ENCODE measurements at regions not wholly inside any gene's neighbourhood (a gene's known extent, or its start where the extent isn't known, plus 50 kb on each side); places are given as distances from the start of the nearest gene placed in this dataset.

GRCh38 chr3:187903697-187904096 is 158.4 kb upstream of the BCL6 start:
- DNase-seq: no peak

- no peak for DNase-seq
Observed at GRCh38 chr3:187906416-187906815, 161.1 kb upstream of the BCL6 start.

- no peak for DNase-seq
Observed at GRCh38 chr3:187906920-187907319, 161.7 kb upstream of the BCL6 start.

- DNase-seq: no peak
Observed at GRCh38 chr3:187909866-187910265, 164.6 kb upstream of the BCL6 start.

- DNase-seq: no peak
Observed at GRCh38 chr3:187912007-187912406, 166.7 kb upstream of the BCL6 start.

- no peak for DNase-seq
Observed at GRCh38 chr3:187913617-187914033, 168.4 kb upstream of the BCL6 start.

- DNase-seq: no peak
Observed at GRCh38 chr3:187914231-187914630, 169.0 kb upstream of the BCL6 start.

GRCh38 chr3:187916072-187916471 is 170.8 kb upstream of the BCL6 start:
- DNase-seq: no peak

- no peak for DNase-seq
Observed at GRCh38 chr3:187918081-187918644, 172.9 kb upstream of the BCL6 start.

- peak; percentile 85 for DNase-seq
Observed at GRCh38 chr3:187919048-187919447, 173.8 kb upstream of the BCL6 start.

- no peak for DNase-seq
Observed at GRCh38 chr3:187919544-187919943, 174.3 kb upstream of the BCL6 start.

GRCh38 chr3:187920030-187920429 is 174.8 kb upstream of the BCL6 start:
- no peak for DNase-seq

- DNase-seq: no peak
Observed at GRCh38 chr3:187920913-187921312, 175.6 kb upstream of the BCL6 start.

- DNase-seq: no peak
Observed at GRCh38 chr3:187921391-187922074, 176.3 kb upstream of the BCL6 start.

- peak; percentile 67 for DNase-seq
Observed at GRCh38 chr3:187922704-187923416, 177.6 kb upstream of the BCL6 start.

- no peak for DNase-seq
Observed at GRCh38 chr3:187924651-187925050, 179.4 kb upstream of the BCL6 start.

- DNase-seq: no peak
Observed at GRCh38 chr3:187925326-187925725, 180.1 kb upstream of the BCL6 start.

- no peak for DNase-seq
Observed at GRCh38 chr3:187926620-187927019, 181.4 kb upstream of the BCL6 start.

- no peak for DNase-seq
Observed at GRCh38 chr3:187927565-187927964, 182.3 kb upstream of the BCL6 start.

- no peak for DNase-seq
Observed at GRCh38 chr3:187929112-187929816, 184.0 kb upstream of the BCL6 start.

- DNase-seq: no peak
Observed at GRCh38 chr3:187930021-187930420, 184.8 kb upstream of the BCL6 start.

GRCh38 chr3:187931101-187931500 is 185.8 kb upstream of the BCL6 start:
- no peak for DNase-seq

GRCh38 chr3:187931770-187932278 is 186.6 kb upstream of the BCL6 start:
- DNase-seq: no peak

Data from activated effector memory CD4-positive, alpha-beta T cell treated with anti-CD3 and anti-CD28 coated beads, Interleukin-2, amount 50 U/mL, for 16 hours (primary cell).